Esophagus squamous epithelium (tissue), 4 donors: ENCODE measurements at regions not wholly inside any gene's neighbourhood (a gene's known extent, or its start where the extent isn't known, plus 50 kb on each side); places are given as distances from the start of the nearest gene placed in this dataset.

ENCODE experiments used
- POLR2A ChIP-seq, 4 donors: fragments of 450-650 bp; IDR thresholded peaks; one replicate each; pipeline ENCODE4 v1.6.1; 2017; ENCODE audit warnings: antibody characterized with exemption in 4 of 4, mild to moderate bottlenecking in 4 of 4, moderate library complexity in 3 of 4
- TF ChIP-seq, protein P1 (sequence below), 6 experiments: fragments of 450-650 bp in 4 of 6; fragments of 200-600 bp in 2 of 6; sonication (generic) in 2 of 6; IDR thresholded peaks; one replicate each; pipeline ENCODE4 v1.5.1; 2016 to 2019; ENCODE audit warnings: antibody characterized with exemption in 6 of 6, mild to moderate bottlenecking in 4 of 6, moderate library complexity in 4 of 6

GRCh38 chr1:67575861-67576260, 109.1 kb upstream of the GADD45A start:
- TF ChIP-seq, protein P1, sequence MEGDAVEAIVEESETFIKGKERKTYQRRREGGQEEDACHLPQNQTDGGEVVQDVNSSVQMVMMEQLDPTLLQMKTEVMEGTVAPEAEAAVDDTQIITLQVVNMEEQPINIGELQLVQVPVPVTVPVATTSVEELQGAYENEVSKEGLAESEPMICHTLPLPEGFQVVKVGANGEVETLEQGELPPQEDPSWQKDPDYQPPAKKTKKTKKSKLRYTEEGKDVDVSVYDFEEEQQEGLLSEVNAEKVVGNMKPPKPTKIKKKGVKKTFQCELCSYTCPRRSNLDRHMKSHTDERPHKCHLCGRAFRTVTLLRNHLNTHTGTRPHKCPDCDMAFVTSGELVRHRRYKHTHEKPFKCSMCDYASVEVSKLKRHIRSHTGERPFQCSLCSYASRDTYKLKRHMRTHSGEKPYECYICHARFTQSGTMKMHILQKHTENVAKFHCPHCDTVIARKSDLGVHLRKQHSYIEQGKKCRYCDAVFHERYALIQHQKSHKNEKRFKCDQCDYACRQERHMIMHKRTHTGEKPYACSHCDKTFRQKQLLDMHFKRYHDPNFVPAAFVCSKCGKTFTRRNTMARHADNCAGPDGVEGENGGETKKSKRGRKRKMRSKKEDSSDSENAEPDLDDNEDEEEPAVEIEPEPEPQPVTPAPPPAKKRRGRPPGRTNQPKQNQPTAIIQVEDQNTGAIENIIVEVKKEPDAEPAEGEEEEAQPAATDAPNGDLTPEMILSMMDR (IDR thresholded peaks at IDR 0.05): no peak
- no peak for TF ChIP-seq POLR2A (IDR thresholded peaks at IDR 0.05)
